ENCODE measurements at regions not wholly inside any gene's neighbourhood (a gene's known extent, or its start where the extent isn't known, plus 50 kb on each side); places are given as distances from the start of the nearest gene placed in this dataset.

GRCh38 chr7:69451715-69452114, 146.6 kb upstream of the AUTS2 start:
- TF ChIP-seq CTCF (IDR thresholded peaks at IDR 0.05) (no peak), POLR2A (IDR thresholded peaks at IDR 0.05) (no peak)

All from gastroesophageal sphincter (tissue), 3 donors.